ENCODE measurements at regions not wholly inside any gene's neighbourhood (a gene's known extent, or its start where the extent isn't known, plus 50 kb on each side); places are given as distances from the start of the nearest gene placed in this dataset.

DNA sequence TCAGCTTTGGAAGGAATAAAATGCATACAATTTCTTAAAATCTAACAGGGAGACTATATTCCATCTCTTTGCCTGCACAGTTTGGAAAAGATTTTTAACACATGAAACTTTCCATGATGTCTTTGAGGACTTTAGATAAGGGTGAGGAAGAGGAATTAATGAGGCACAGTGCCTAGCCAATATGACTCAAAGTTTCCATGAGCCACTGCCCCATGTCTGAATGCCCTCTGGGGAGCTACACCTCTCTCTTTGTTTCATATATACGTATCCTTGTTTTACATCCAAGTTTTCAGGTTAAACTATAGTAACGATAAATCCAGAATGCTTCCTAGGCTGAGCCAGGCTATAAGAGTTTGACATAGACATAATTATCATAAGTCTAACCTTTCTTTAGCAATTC, 349.3 kb upstream of the TLE4 start:
- 0 out of 3 replicates have a peak, but pooled peaks cover 3% of the 10 kb centered on the region for H3K9me3 ChIP-seq
- no peak for DNase-seq (ENCODE audit: low read depth in 1 of 2, low spot score in 1 of 2)
- 93% methylated on average over 2 of the region's 2 CpGs for WGBS (ENCODE audit: missing lambda C conversion rate)
- H3K4me2 ChIP-seq, result no peak overlapping the region
- peaks cover 15% of the 10 kb centered on the region; the same call in 2 of the 3 replicates for H3K4me1 ChIP-seq
- no peak overlapping the region for H3K4me3 ChIP-seq
- POLR2A ChIA-PET, result no interaction called here
- ATAC-seq, result no peak
- TF ChIP-seq NPAS2 (CRISPR knock-in tag; IDR thresholded peaks at IDR 0.05; ENCODE audit: borderline replicate concordance) (no peak), HES2 (IDR thresholded peaks at IDR 0.05) (no peak), FOXS1 (CRISPR knock-in tag; IDR thresholded peaks at IDR 0.05) (no peak)
- no peak for FAIRE-seq
- H3K27ac ChIP-seq, result 0 out of 6 replicates have a peak overlapping the region, but pooled peaks of 1 of the 2 experiments have one; percentile 58
- CTCF ChIA-PET, result interaction anchor here (0.6 kb wide), 1 partner anchor 79 kb away, joined by 3 read pairs; no protein-coding TSS in a partner anchor

DNA sequence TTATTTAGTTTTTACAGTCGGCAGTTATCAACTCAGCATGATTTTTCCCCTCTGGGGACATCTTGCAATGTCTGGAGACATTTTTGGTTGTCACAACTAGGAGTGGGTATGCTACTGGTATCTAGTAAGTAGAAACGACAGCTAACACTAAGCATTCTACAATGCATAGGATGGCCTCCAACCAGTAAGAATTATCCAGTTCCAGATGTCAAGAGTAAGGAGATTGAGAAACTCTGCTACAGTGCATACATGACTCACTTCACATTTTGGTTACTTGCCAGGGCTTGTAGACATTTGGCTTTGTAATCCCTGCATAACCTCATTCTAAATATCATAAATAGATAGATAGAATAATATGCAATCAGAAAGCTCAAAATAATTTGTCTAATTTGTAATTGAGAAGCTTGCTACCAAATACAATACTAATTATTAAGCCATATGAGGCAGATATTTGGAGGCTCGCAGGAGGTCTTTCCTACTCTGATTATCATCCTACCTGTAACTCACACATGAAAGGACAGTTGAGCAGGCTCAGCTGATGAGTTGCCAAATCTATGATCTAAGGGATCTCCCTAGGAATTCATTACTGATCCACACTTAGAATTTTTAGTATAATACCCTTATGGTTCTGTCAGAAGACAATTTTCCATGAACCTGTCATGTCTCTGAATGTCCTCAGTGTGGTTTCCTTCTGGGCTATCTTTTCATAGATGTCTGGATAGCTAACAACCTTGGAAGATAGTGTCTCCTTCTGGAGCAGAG, 346.9 kb upstream of the TLE4 start:
- Histone ChIP-seq H3K4me1 (peaks cover 15% of the 10 kb centered on the region; the same call in 2 of the 3 replicates), H3K9me3 (peaks cover 3% of the 10 kb centered on the region; the same call in 1 of the 3 replicates), H3K4me3 (no peak overlapping the region), H3K27ac (peak overlapping the region in 1 of 2 experiments; percentile 41; a peak in 1 of 6 replicates), H3K4me2 (peak overlapping the region; percentile 3; the same call in 1 of the 3 replicates)
- TF ChIP-seq FOSL2 (IDR thresholded peaks at IDR 0.05), result peak; percentile 44; the same call in 1 of the 2 replicates
- peak; percentile 51 for TF ChIP-seq FOSL2 (CRISPR knock-in tag; IDR thresholded peaks at IDR 0.05)
- no peak for TF ChIP-seq MYC (IDR thresholded peaks at IDR 0.05; ENCODE audit: borderline replicate concordance, low read length)
- TF ChIP-seq CBX8 (IDR thresholded peaks at IDR 0.05), result no peak
- peak; percentile 63 to 73; a peak in 3 of 4 replicates for TF ChIP-seq CEBPB (IDR thresholded peaks at IDR 0.05)
- peak; percentile 30; the same call in 1 of the 2 replicates for TF ChIP-seq JUNB (IDR thresholded peaks at IDR 0.05)
- no peak for TF ChIP-seq USF2 (IDR thresholded peaks at IDR 0.05)
- POLR2A ChIA-PET, result no interaction called here
- WGBS (ENCODE audit: missing lambda C conversion rate), result 61% methylated on average over 3 of the region's 3 CpGs
- ATAC-seq (peak; percentile 73 to 89), DNase-seq (ENCODE audit: low read depth in 1 of 2, low spot score in 1 of 2) (peak; percentile 5 to 36), FAIRE-seq (no peak)
- CTCF ChIA-PET, result interaction anchor here (1.2 kb wide), 1 partner anchor 9 kb away, joined by 3 read pairs; no protein-coding TSS in a partner anchor

- ChIA-PET CTCF (interaction anchor here (0.7 to 1.8 kb wide), 5 partner anchors 9 to 103 kb away, joined by 3 to 8 read pairs (median 3); no protein-coding TSS in a partner anchor), POLR2A (no interaction called here)
- Histone ChIP-seq H3K9me3 (peaks cover 4% of the 10 kb centered on the region), H3K27ac (no peak overlapping the region), H3K4me2 (no peak overlapping the region), H3K4me1 (no peaks in the 10 kb centered on the region), H3K4me3 (no peak overlapping the region)
- TF ChIP-seq FOSL2 (IDR thresholded peaks at IDR 0.05), result no peak
- no peak for TF ChIP-seq FOSL2 (CRISPR knock-in tag; IDR thresholded peaks at IDR 0.05)
- TF ChIP-seq RAD21 (conservative IDR thresholded peaks at IDR 0.05 in 1 of 2, IDR thresholded peaks at IDR 0.05 in 1 of 2), result peak in 1 of 2 experiments; percentile 26; a peak in 1 of 5 replicates
- WGBS (ENCODE audit: missing lambda C conversion rate), result 95% methylated on average over 2 of the region's 2 CpGs
- FAIRE-seq (no peak), ATAC-seq (no peak), DNase-seq (ENCODE audit: low read depth in 1 of 2, low spot score in 1 of 2) (peak in 1 of 2 experiments; percentile 33)
Observed at GRCh38 chr9:79233542-79233941, 338.2 kb upstream of the TLE4 start.

- H3K4me3 ChIP-seq, result no peak overlapping the region
- H3K4me2 ChIP-seq, result no peak overlapping the region
- H3K9me3 ChIP-seq, result no peaks in the 10 kb centered on the region; the same call in 2 of the 3 replicates
- no peak overlapping the region for H3K27ac ChIP-seq
- no peaks in the 10 kb centered on the region for H3K4me1 ChIP-seq
- ChIA-PET CTCF (interaction anchor here (0.7 kb wide), 1 partner anchor 93 kb away, joined by 3 read pairs; no protein-coding TSS in a partner anchor), POLR2A (no interaction called here)
- DNase-seq (ENCODE audit: low read depth in 1 of 2, low spot score in 1 of 2), result no peak
- no peak for FAIRE-seq
- no peak for TF ChIP-seq JUNB (IDR thresholded peaks at IDR 0.05)
- no peak for TF ChIP-seq RCOR1 (IDR thresholded peaks at IDR 0.05; ENCODE audit: low read depth, low read length)
- TF ChIP-seq USF2 (IDR thresholded peaks at IDR 0.05), result no peak
- TF ChIP-seq HDAC2 (IDR thresholded peaks at IDR 0.05), result no peak
- no peak for TF ChIP-seq RFX5 (IDR thresholded peaks at IDR 0.05)
- TF ChIP-seq, protein P1, sequence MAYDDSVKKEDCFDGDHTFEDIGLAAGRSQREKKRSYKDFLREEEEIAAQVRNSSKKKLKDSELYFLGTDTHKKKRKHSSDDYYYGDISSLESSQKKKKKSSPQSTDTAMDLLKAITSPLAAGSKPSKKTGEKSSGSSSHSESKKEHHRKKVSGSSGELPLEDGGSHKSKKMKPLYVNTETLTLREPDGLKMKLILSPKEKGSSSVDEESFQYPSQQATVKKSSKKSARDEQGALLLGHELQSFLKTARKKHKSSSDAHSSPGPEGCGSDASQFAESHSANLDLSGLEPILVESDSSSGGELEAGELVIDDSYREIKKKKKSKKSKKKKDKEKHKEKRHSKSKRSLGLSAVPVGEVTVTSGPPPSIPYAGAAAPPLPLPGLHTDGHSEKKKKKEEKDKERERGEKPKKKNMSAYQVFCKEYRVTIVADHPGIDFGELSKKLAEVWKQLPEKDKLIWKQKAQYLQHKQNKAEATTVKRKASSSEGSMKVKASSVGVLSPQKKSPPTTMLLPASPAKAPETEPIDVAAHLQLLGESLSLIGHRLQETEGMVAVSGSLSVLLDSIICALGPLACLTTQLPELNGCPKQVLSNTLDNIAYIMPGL (CRISPR knock-in tag; IDR thresholded peaks at IDR 0.05; ENCODE audit: borderline replicate concordance), result no peak
- no peak for TF ChIP-seq RARB (CRISPR knock-in tag; IDR thresholded peaks at IDR 0.05)
- TF ChIP-seq E2F6 (IDR thresholded peaks at IDR 0.05; ENCODE audit: borderline replicate concordance, low read depth), result no peak
- no peak for TF ChIP-seq ESRRA (IDR thresholded peaks at IDR 0.05; ENCODE audit: borderline replicate concordance, low read length)
- TF ChIP-seq RAD21 (conservative IDR thresholded peaks at IDR 0.05 in 1 of 2, IDR thresholded peaks at IDR 0.05 in 1 of 2), result no peak
- no peak for TF ChIP-seq PBX3 (IDR thresholded peaks at IDR 0.05)
- TF ChIP-seq TFCP2L1 (CRISPR knock-in tag; IDR thresholded peaks at IDR 0.05), result no peak
- TF ChIP-seq GATA3 (IDR thresholded peaks at IDR 0.05; ENCODE audit: borderline replicate concordance), result no peak
- no peak for TF ChIP-seq FOSB (CRISPR knock-in tag; IDR thresholded peaks at IDR 0.05)
- no peak for ATAC-seq
- 50% methylated on average over 2 of the region's 2 CpGs for WGBS (ENCODE audit: missing lambda C conversion rate)
Observed at GRCh38 chr9:79236466-79236865, 335.3 kb upstream of the TLE4 start.
